Neural progenitor cell (in vitro differentiated cells): ENCODE measurements at regions not wholly inside any gene's neighbourhood (a gene's known extent, or its start where the extent isn't known, plus 50 kb on each side); places are given as distances from the start of the nearest gene placed in this dataset.

ENCODE experiments used
- DNase-seq: peaks from one replicate; pipeline ENCODE4 v3.0.0-alpha.2; 2016; ENCODE audit warnings: low spot score
- H2AFZ ChIP-seq: fragments of 200-600 bp; sonication (generic); replicated peaks from 2 replicates; pipeline ENCODE4 v1.6.1; 2016; ENCODE audit warnings: antibody characterized with exemption
- H3F3A ChIP-seq: fragments of 200-600 bp; sonication (generic); 2 replicates; pipeline ENCODE4 v1.6.1; 2016; ENCODE audit warnings: antibody characterized with exemption, low read depth
- H3K27ac ChIP-seq: fragments of 200-600 bp; sonication (generic); 2 replicates; pipeline ENCODE4 v1.5.1; 2016; ENCODE audit warnings: mild to moderate bottlenecking
- H3K27me3 ChIP-seq: fragments of 200-600 bp; sonication (generic); 2 replicates; pipeline ENCODE4 v1.6.1; 2016; ENCODE audit warnings: mild to moderate bottlenecking, moderate library complexity
- H3K36me3 ChIP-seq: fragments of 200-600 bp; sonication (generic); 2 replicates; pipeline ENCODE4 v1.5.1; 2016
- H3K4me1 ChIP-seq: fragments of 200-600 bp; sonication (generic); 2 replicates; pipeline ENCODE4 v1.6.1; 2016; ENCODE audit warnings: mixed run types
- H3K4me2 ChIP-seq: fragments of 200-600 bp; sonication (generic); 2 replicates; pipeline ENCODE4 v1.6.1; 2016
- H3K4me3 ChIP-seq: fragments of 200-600 bp; sonication (generic); 2 replicates; pipeline ENCODE4 v1.5.1; 2016
- H3K79me2 ChIP-seq: fragments of 200-600 bp; sonication (generic); 2 replicates; pipeline ENCODE4 v1.6.1; 2016; ENCODE audit warnings: low read depth
- H3K9ac ChIP-seq: fragments of 200-600 bp; sonication (generic); 2 replicates; pipeline ENCODE4 v1.6.1; 2016
- H3K9me3 ChIP-seq: fragments of 200-600 bp; sonication (generic); 2 replicates; pipeline ENCODE4 v1.5.1; 2016; ENCODE audit warnings: low read depth
- H4K20me1 ChIP-seq: fragments of 200-600 bp; sonication (generic); 2 replicates; pipeline ENCODE4 v1.6.1; 2016; ENCODE audit warnings: low read depth
- H3K27ac Mint-ChIP-seq: 3 replicates; pipeline ENCODE4 v1.8.0; 2021; ENCODE audit warnings: mixed read lengths
- H3K27me3 Mint-ChIP-seq: 2 replicates; pipeline ENCODE4 v1.8.0; 2022; ENCODE audit warnings: low read depth, mild to moderate bottlenecking, inconsistent platforms, moderate library complexity, mixed read lengths; ENCODE audit not compliant: insufficient read depth
- H3K36me3 Mint-ChIP-seq: 3 replicates; pipeline ENCODE4 v1.8.0; 2021; ENCODE audit warnings: mixed read lengths
- H3K4me1 Mint-ChIP-seq: 3 replicates; pipeline ENCODE4 v1.8.0; 2021; ENCODE audit warnings: mixed read lengths
- H3K4me3 Mint-ChIP-seq: 3 replicates; pipeline ENCODE4 v1.8.0; 2021; ENCODE audit warnings: mild to moderate bottlenecking, moderate library complexity, mixed read lengths
- H3K9me3 Mint-ChIP-seq: 3 replicates; pipeline ENCODE4 v1.8.0; 2020; ENCODE audit warnings: mixed read lengths
- CTCF ChIP-seq: fragments of 200-600 bp; sonication (generic); IDR thresholded peaks from 2 replicates; pipeline ENCODE4 v1.5.1; 2017; ENCODE audit warnings: antibody characterized with exemption, mild to moderate bottlenecking
- EZH2 ChIP-seq: fragments of 200-600 bp; sonication (generic); IDR thresholded peaks from 2 replicates; pipeline ENCODE4 v1.6.1; 2017; ENCODE audit warnings: antibody characterized with exemption, mild to moderate bottlenecking, moderate library complexity
- EZH2phosphoT487 ChIP-seq: fragments of 200-600 bp; sonication (generic); IDR thresholded peaks from 2 replicates; pipeline ENCODE4 v1.6.1; 2017; ENCODE audit warnings: antibody characterized with exemption

GRCh38 chr5:159403906-159404681 is 73.8 kb upstream of the IL12B start:
- DNase-seq, result no peak
- H3F3A ChIP-seq, result no peaks in the 10 kb centered on the region
- no peak overlapping the region for H3K27ac ChIP-seq
- peaks cover 30% of the 10 kb centered on the region for H3K4me1 Mint-ChIP-seq
- H2AFZ ChIP-seq, result no peak overlapping the region
- peaks cover 2% of the 10 kb centered on the region for H3K27me3 Mint-ChIP-seq
- TF ChIP-seq EZH2, result no peak
- TF ChIP-seq CTCF, result no peak
- TF ChIP-seq EZH2phosphoT487, result no peak
- H3K36me3 Mint-ChIP-seq, result no peaks in the 10 kb centered on the region
- no peak overlapping the region for H3K9ac ChIP-seq
- no peaks in the 10 kb centered on the region for H4K20me1 ChIP-seq
- no peak overlapping the region for H3K4me2 ChIP-seq
- no peaks in the 10 kb centered on the region for H3K36me3 ChIP-seq
- H3K9me3 Mint-ChIP-seq, result no peaks in the 10 kb centered on the region
- H3K4me3 ChIP-seq, result no peak overlapping the region
- H3K27me3 ChIP-seq, result no peaks in the 10 kb centered on the region
- H3K27ac Mint-ChIP-seq, result no peak overlapping the region
- no peak overlapping the region for H3K4me3 Mint-ChIP-seq
- H3K4me1 ChIP-seq, result peaks cover 6% of the 10 kb centered on the region
- H3K9me3 ChIP-seq, result no peaks in the 10 kb centered on the region
- no peaks in the 10 kb centered on the region for H3K79me2 ChIP-seq

GRCh38 chr5:159405611-159406031 is 75.3 kb upstream of the IL12B start:
- no peaks in the 10 kb centered on the region for H3K36me3 Mint-ChIP-seq
- no peak for TF ChIP-seq EZH2
- TF ChIP-seq CTCF, result no peak
- H4K20me1 ChIP-seq, result no peaks in the 10 kb centered on the region
- H3K27me3 ChIP-seq, result no peaks in the 10 kb centered on the region
- no peak for DNase-seq
- no peak overlapping the region for H3K4me3 ChIP-seq
- peaks cover 6% of the 10 kb centered on the region for H3K4me1 ChIP-seq
- peaks cover 30% of the 10 kb centered on the region for H3K4me1 Mint-ChIP-seq
- no peak overlapping the region for H3K4me2 ChIP-seq
- no peaks in the 10 kb centered on the region for H3K79me2 ChIP-seq
- H3K9me3 Mint-ChIP-seq, result no peaks in the 10 kb centered on the region
- peaks cover 2% of the 10 kb centered on the region for H3K27me3 Mint-ChIP-seq
- no peaks in the 10 kb centered on the region for H3K9me3 ChIP-seq
- H3K36me3 ChIP-seq, result no peaks in the 10 kb centered on the region
- H3K27ac Mint-ChIP-seq, result no peak overlapping the region
- no peak overlapping the region for H3K27ac ChIP-seq
- no peak overlapping the region for H3K4me3 Mint-ChIP-seq
- no peak overlapping the region for H2AFZ ChIP-seq
- no peak overlapping the region for H3K9ac ChIP-seq
- H3F3A ChIP-seq, result no peaks in the 10 kb centered on the region

GRCh38 chr5:159406571-159406970 is 76.3 kb upstream of the IL12B start:
- Histone ChIP-seq H3K27ac (no peak overlapping the region), H3K27me3 (no peaks in the 10 kb centered on the region), H3K4me2 (no peak overlapping the region), H4K20me1 (no peaks in the 10 kb centered on the region), H3K9me3 (no peaks in the 10 kb centered on the region), H3K79me2 (no peaks in the 10 kb centered on the region), H3K4me1 (peaks cover 6% of the 10 kb centered on the region), H3K4me3 (no peak overlapping the region), H3K9ac (no peak overlapping the region), H3F3A (no peaks in the 10 kb centered on the region), H3K36me3 (no peaks in the 10 kb centered on the region), H2AFZ (no peak overlapping the region)
- no peak for DNase-seq
- H3K4me1 Mint-ChIP-seq, result peaks cover 32% of the 10 kb centered on the region
- no peaks in the 10 kb centered on the region for H3K36me3 Mint-ChIP-seq
- peaks cover 2% of the 10 kb centered on the region for H3K27me3 Mint-ChIP-seq
- TF ChIP-seq CTCF, result no peak
- TF ChIP-seq EZH2phosphoT487, result no peak
- TF ChIP-seq EZH2, result no peak
- no peak overlapping the region for H3K4me3 Mint-ChIP-seq
- H3K27ac Mint-ChIP-seq, result no peak overlapping the region
- no peaks in the 10 kb centered on the region for H3K9me3 Mint-ChIP-seq
